K562 (cell line): ENCODE measurements at regions not wholly inside any gene's neighbourhood (a gene's known extent, or its start where the extent isn't known, plus 50 kb on each side); places are given as distances from the start of the nearest gene placed in this dataset.

Experiments
- ATAC-seq: fragments of 200-7000 bp; cut with Tn5 transposase; 3 replicates; pipeline ENCODE4 v1.9.1; 2020; ENCODE audit warnings: moderate library complexity
- BruUV-seq: library from RNA; stranded (reverse); fragments of 400-500 nt; replicated peaks from 2 replicates; lab custom pipeline; 2021; lab: Mats Ljungman, UMichigan
- CTCF ChIA-PET: fragments of 300-600 bp; formaldehyde crosslinking; extraction: SDS; loops from one replicate; lab custom pipeline; 2021; ENCODE audit warnings: low intra/inter-chr PET ratio; lab: Yijun Ruan, JAX
- POLR2A ChIA-PET: fragments of 300-600, 350-650 bp; sonication (Branson Sonifier 250); formaldehyde crosslinking; extraction: SDS; loops from one replicate; lab custom pipeline; 2021; ENCODE audit warnings: antibody characterized with exemption, inconsistent platforms; lab: Yijun Ruan, JAX
- DNase-seq, 4 experiments: peaks; one replicate each; pipeline versions ENCODE4 v3.0.0 to v3.0.0-alpha.2; 2011 to 2018; ENCODE audit warnings: low spot score in 3 of 4, mixed read lengths in 3 of 4; ENCODE audit errors: extremely low read depth in 1 of 4
- FAIRE-seq: peaks from 2 replicates; lab custom pipeline; 2011; peaks lifted over from hg19 to GRCh38; lab: Jason Lieb, UNC
- H2AFZ ChIP-seq: 2 replicates; pipeline ENCODE4 v1.6.0; 2011; ENCODE audit warnings: low read depth, low read length, control low read depth, inconsistent platforms
- H3K27ac ChIP-seq: fragments of 200-600 bp; 3 replicates; pipeline ENCODE4 v1.8.0; 2011; ENCODE audit warnings: low read depth, mild to moderate bottlenecking, control low read depth, inconsistent platforms, low read length, moderate library complexity, mixed read lengths; ENCODE audit errors: extremely low read depth
- H3K27me3 ChIP-seq, 2 experiments: fragments of 300-600 bp in 1 of 2; 2 replicates in 1 of 2; 3 replicates in 1 of 2; pipeline versions ENCODE4 v1.6.0 to v1.8.0; 2011; ENCODE audit warnings: inconsistent platforms in 2 of 2, low read length in 2 of 2, mild to moderate bottlenecking in 1 of 2, mixed read lengths in 1 of 2, moderate library complexity in 1 of 2; ENCODE audit not compliant: control insufficient read depth in 2 of 2, insufficient read depth in 2 of 2
- H3K36me3 ChIP-seq: fragments of 300-600 bp; 3 replicates; pipeline ENCODE4 v1.8.0; 2011; ENCODE audit warnings: mild to moderate bottlenecking, low read length, inconsistent platforms; ENCODE audit not compliant: control insufficient read depth, insufficient read depth
- H3K4me1 ChIP-seq, 2 experiments: fragments of 200-600 bp in 1 of 2; replicated peaks in 1 of 2; 2 replicates in 1 of 2; 3 replicates in 1 of 2; pipeline versions ENCODE4 v1.5.1 to v1.8.0; 2011; ENCODE audit warnings: inconsistent platforms in 2 of 2, low read length in 2 of 2, mild to moderate bottlenecking in 1 of 2, mixed read lengths in 1 of 2, moderate library complexity in 1 of 2; ENCODE audit not compliant: control insufficient read depth in 2 of 2, insufficient read depth in 2 of 2
- H3K4me2 ChIP-seq: 2 replicates; pipeline ENCODE4 v1.6.1; 2011; ENCODE audit warnings: low read length, control low read depth, inconsistent platforms, mixed read lengths; ENCODE audit not compliant: insufficient read depth
- H3K4me3 ChIP-seq: fragments of 200-600 bp; sonication (generic), shearing (Covaris generic); 2 replicates; pipeline ENCODE4 v1.5.1; 2016; ENCODE audit warnings: control low read depth, inconsistent platforms
- H3K79me2 ChIP-seq: fragments of 200-600 bp; 3 replicates; pipeline ENCODE4 v1.8.0; 2011; ENCODE audit warnings: low read length, inconsistent platforms; ENCODE audit not compliant: control insufficient read depth, insufficient read depth
- H3K9ac ChIP-seq, 2 experiments: 2 replicates each; pipeline versions ENCODE4 v1.6.0 to v1.6.1; 2011; ENCODE audit warnings: low read depth in 2 of 2, low read length in 2 of 2, control low read depth in 1 of 2, inconsistent platforms in 1 of 2, mild to moderate bottlenecking in 1 of 2, mixed read lengths in 1 of 2; ENCODE audit not compliant: insufficient read depth in 1 of 2
- H3K9me1 ChIP-seq: one replicate; pipeline ENCODE4 v1.6.0; 2011; ENCODE audit warnings: inconsistent platforms, mild to moderate bottlenecking, low read length, moderate library complexity; ENCODE audit not compliant: control insufficient read depth, insufficient read depth
- H3K9me3 ChIP-seq: replicated peaks from 2 replicates; pipeline ENCODE4 v1.5.1; 2011; ENCODE audit warnings: low read depth, low read length, inconsistent platforms; ENCODE audit not compliant: control insufficient read depth, insufficient read depth
- H4K20me1 ChIP-seq: replicated peaks from 2 replicates; pipeline ENCODE4 v1.6.1; 2011; ENCODE audit warnings: low read length, inconsistent platforms, mixed read lengths; ENCODE audit not compliant: control insufficient read depth, insufficient read depth
- NFRKB ChIP-seq: fragments of 450-650 bp; IDR thresholded peaks from 2 replicates; pipeline ENCODE4 v1.6.1; 2016; ENCODE audit warnings: low read depth
- PPARD ChIP-seq: fragments of 250-450 bp; sonication (Bioruptor Pico); IDR thresholded peaks from 2 replicates; pipeline ENCODE4 v1.8.0; 2022; ENCODE audit warnings: inconsistent platforms, mild to moderate bottlenecking, moderate library complexity
- STAG1 ChIP-seq: sonication (generic); formaldehyde crosslinking; IDR thresholded peaks from 2 replicates; pipeline ENCODE4 v1.5.0; 2020; ENCODE audit warnings: missing genetic modification reagents, borderline replicate concordance
- WGBS: fragments of 100-300 bp; shearing (Covaris generic); methylation state at CpG from one replicate; pipeline ENCODE4 v1.1.6; 2016; ENCODE audit warnings: low coverage, mixed read lengths; ENCODE audit not compliant: insufficient coverage; ENCODE audit errors: missing lambda C conversion rate; 5-methylcytosine and 5-hydroxymethylcytosine counted together
- in situ Hi-C: fragments of 300-500 bp; cut with MboI; formaldehyde crosslinking; loops from 4 replicates; pipeline ENCODE4 v1.15.0; 2018; ENCODE audit warnings: inconsistent platforms, mixed read lengths
- intact Hi-C: fragments of 100-400 bp; cut with micrococcal nuclease; formaldehyde crosslinking; loops from 2 replicates; pipeline ENCODE4 v1.14.2; 2022
- TF ChIP-seq, protein P1 (sequence below): fragments of 200-800 bp; sonication (Bioruptor generic); IDR thresholded peaks from 2 replicates; pipeline ENCODE4 v1.6.1; 2017; ENCODE audit warnings: missing genetic modification characterization, missing compliant biosample characterization

DNA sequence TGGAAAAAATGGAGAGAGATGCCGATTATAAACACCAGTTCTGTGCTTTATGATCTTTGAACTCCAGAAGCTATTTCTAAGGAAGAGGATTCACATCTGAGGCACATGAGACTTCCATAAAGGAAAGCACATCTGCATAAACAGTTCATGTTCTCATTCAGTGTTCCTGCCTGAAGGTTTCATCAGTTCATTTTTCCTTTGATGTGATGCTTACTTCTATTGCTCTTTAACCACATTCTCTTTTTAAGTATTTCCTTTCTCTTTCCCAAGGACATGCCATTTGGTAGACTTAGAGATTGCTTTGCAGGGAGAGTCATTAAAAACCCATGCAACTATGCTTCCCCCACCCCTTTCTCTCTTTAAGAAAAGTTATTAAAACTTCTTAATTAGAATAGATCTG, 387.0 kb upstream of the FLRT2 start:
- no peak overlapping the region for H3K4me2 ChIP-seq
- no peaks in the 10 kb centered on the region for H3K36me3 ChIP-seq
- FAIRE-seq: no peak
- H3K4me1 ChIP-seq: no peaks in the 10 kb centered on the region
- WGBS: 0% methylated on average over 1 of the region's 1 CpG
- intact Hi-C loops: no loop called here
- H3K9me3 ChIP-seq: no peaks in the 10 kb centered on the region
- DNase-seq: no peak
- TF ChIP-seq, protein P1, sequence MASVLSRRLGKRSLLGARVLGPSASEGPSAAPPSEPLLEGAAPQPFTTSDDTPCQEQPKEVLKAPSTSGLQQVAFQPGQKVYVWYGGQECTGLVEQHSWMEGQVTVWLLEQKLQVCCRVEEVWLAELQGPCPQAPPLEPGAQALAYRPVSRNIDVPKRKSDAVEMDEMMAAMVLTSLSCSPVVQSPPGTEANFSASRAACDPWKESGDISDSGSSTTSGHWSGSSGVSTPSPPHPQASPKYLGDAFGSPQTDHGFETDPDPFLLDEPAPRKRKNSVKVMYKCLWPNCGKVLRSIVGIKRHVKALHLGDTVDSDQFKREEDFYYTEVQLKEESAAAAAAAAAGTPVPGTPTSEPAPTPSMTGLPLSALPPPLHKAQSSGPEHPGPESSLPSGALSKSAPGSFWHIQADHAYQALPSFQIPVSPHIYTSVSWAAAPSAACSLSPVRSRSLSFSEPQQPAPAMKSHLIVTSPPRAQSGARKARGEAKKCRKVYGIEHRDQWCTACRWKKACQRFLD (CRISPR knock-in tag): no peak
- no peak for TF ChIP-seq PPARD (CRISPR knock-in tag)
- no peak overlapping the region for H2AFZ ChIP-seq
- ChIA-PET CTCF (no interaction called here), POLR2A (no interaction called here)
- no peaks in the 10 kb centered on the region for H3K9me1 ChIP-seq
- no peak overlapping the region for H3K9ac ChIP-seq
- H3K27ac ChIP-seq: no peak overlapping the region
- no peak for ATAC-seq
- no peaks in the 10 kb centered on the region for H4K20me1 ChIP-seq
- in situ Hi-C loops: no loop called here
- no peaks in the 10 kb centered on the region for H3K27me3 ChIP-seq
- no peak overlapping the region for H3K4me3 ChIP-seq
- no peaks in the 10 kb centered on the region for H3K79me2 ChIP-seq
- BruUV-seq: no TSS peak

DNA sequence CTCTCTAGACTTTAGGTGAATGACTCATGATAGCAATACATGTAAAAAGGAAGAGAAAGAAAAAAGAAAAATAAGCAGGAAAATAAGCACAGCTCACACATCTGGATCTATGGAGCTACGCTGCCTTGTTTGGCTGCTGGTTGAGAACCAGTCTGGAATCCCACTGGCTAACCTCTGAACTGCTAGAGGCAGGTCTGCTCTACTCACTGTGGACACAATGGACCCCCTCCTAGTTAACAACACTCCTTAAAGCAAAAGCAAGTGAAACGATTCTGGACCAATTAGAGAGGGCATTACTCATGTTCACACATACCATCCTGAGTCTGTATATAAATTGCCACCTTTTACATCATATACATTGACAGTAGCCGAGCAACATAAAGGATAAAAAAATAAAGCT, 383.2 kb upstream of the FLRT2 start:
- Histone ChIP-seq H3K4me1 (no peaks in the 10 kb centered on the region), H3K27me3 (no peaks in the 10 kb centered on the region), H3K79me2 (no peaks in the 10 kb centered on the region), H3K4me3 (no peak overlapping the region), H3K9ac (no peak overlapping the region), H3K27ac (no peak overlapping the region), H2AFZ (no peak overlapping the region), H3K4me2 (no peak overlapping the region), H4K20me1 (no peaks in the 10 kb centered on the region), H3K36me3 (no peaks in the 10 kb centered on the region), H3K9me3 (no peaks in the 10 kb centered on the region), H3K9me1 (no peaks in the 10 kb centered on the region)
- no peak for TF ChIP-seq STAG1
- TF ChIP-seq NFRKB: no peak
- DNase-seq (no peak), ATAC-seq (no peak), FAIRE-seq (no peak)
- intact Hi-C loops: no loop called here
- 0% methylated on average over 3 of the region's 3 CpGs for WGBS
- in situ Hi-C loops: no loop called here
- CTCF ChIA-PET: no interaction called here
- POLR2A ChIA-PET: no interaction called here
- BruUV-seq: no TSS peak
